ENCODE measurements at regions not wholly inside any gene's neighbourhood (a gene's known extent, or its start where the extent isn't known, plus 50 kb on each side); places are given as distances from the start of the nearest gene placed in this dataset.

GRCh38 chr5:29085142-29085541, 2046.8 kb upstream of the CDH9 start:
- TF ChIP-seq CTCF (IDR thresholded peaks at IDR 0.05) (no peak), POLR2A (IDR thresholded peaks at IDR 0.05) (no peak)
